ENCODE measurements at regions not wholly inside any gene's neighbourhood (a gene's known extent, or its start where the extent isn't known, plus 50 kb on each side); places are given as distances from the start of the nearest gene placed in this dataset.

DNA sequence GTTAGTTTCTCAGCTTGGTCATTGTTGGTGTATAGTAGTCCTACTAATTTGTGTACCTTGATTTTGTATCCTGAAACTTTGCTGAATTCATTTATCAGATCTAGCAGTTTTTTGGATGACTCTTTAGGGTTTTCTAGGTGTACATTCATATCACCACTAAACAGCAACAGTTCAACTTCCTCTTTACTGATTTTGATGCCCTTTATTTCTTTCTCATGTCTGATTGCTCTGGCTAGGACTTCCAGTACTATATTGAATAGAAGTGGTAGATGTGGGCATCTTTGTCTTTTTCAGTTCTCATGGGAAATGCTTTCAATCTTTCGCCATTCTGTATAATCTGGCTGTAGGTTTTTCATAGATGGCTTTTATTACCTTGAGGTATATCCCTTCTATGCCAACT is 61.3 kb upstream of the HEY2 start:
- Histone ChIP-seq H3K36me3 (ENCODE audit: control insufficient read depth, insufficient read depth, low read length) (no peaks in the 10 kb centered on the region), H3K79me2 (ENCODE audit: control insufficient read depth, insufficient read depth, low read length) (no peaks in the 10 kb centered on the region), H3K4me3 (no peak overlapping the region), H3K9me3 (replicated peaks; ENCODE audit: control insufficient read depth, insufficient read depth, low read depth, low read length) (no peaks in the 10 kb centered on the region), H3K9me1 (ENCODE audit: control insufficient read depth, insufficient read depth, low read length) (no peaks in the 10 kb centered on the region), H4K20me1 (replicated peaks; ENCODE audit: control insufficient read depth, insufficient read depth, low read length) (no peaks in the 10 kb centered on the region), H3K4me1 (replicated peaks in 1 of 2; ENCODE audit: control insufficient read depth in 2 of 2, insufficient read depth in 2 of 2, low read length in 2 of 2) (no peaks in the 10 kb centered on the region), H3K27ac (ENCODE audit: extremely low read depth, low read depth, low read length) (no peak overlapping the region), H3K27me3 (ENCODE audit: control insufficient read depth in 2 of 2, insufficient read depth in 2 of 2, low read length in 2 of 2) (no peaks in the 10 kb centered on the region), H3K4me2 (ENCODE audit: insufficient read depth, low read length) (no peak overlapping the region), H2AFZ (ENCODE audit: low read depth, low read length) (no peak overlapping the region), H3K9ac (ENCODE audit: insufficient read depth in 1 of 2, low read depth in 2 of 2, low read length in 2 of 2) (no peak overlapping the region)
- FAIRE-seq (no peak), DNase-seq (ENCODE audit: extremely low read depth in 1 of 4, low spot score in 3 of 4) (no peak), ATAC-seq (no peak)
- no TSS peak for BruUV-seq (replicated peaks)
- WGBS (ENCODE audit: insufficient coverage, low coverage, missing lambda C conversion rate): 0% methylated on average over 1 of the region's 1 CpG
- intact Hi-C loops (cut with micrococcal nuclease) (no loop called here), in situ Hi-C loops (cut with MboI) (no loop called here)
- CTCF ChIA-PET (ENCODE audit: low intra/inter-chr PET ratio): no interaction called here
- POLR2A ChIA-PET: no interaction called here
- TF ChIP-seq NFRKB (IDR thresholded peaks at IDR 0.05; ENCODE audit: low read depth): no peak
- TF ChIP-seq, protein P1, sequence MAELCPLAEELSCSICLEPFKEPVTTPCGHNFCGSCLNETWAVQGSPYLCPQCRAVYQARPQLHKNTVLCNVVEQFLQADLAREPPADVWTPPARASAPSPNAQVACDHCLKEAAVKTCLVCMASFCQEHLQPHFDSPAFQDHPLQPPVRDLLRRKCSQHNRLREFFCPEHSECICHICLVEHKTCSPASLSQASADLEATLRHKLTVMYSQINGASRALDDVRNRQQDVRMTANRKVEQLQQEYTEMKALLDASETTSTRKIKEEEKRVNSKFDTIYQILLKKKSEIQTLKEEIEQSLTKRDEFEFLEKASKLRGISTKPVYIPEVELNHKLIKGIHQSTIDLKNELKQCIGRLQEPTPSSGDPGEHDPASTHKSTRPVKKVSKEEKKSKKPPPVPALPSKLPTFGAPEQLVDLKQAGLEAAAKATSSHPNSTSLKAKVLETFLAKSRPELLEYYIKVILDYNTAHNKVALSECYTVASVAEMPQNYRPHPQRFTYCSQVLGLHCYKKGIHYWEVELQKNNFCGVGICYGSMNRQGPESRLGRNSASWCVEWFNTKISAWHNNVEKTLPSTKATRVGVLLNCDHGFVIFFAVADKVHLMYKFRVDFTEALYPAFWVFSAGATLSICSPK (IDR thresholded peaks at IDR 0.05; ENCODE audit: borderline replicate concordance): no peak
- TF ChIP-seq RAD21 (CRISPR knock-in tag; conservative IDR thresholded peaks at IDR 0.05 in 1 of 2, IDR thresholded peaks at IDR 0.05 in 1 of 2): no peak
- TF ChIP-seq ZNF41 (CRISPR knock-in tag; conservative IDR thresholded peaks at IDR 0.05): no peak
- TF ChIP-seq, protein P2, sequence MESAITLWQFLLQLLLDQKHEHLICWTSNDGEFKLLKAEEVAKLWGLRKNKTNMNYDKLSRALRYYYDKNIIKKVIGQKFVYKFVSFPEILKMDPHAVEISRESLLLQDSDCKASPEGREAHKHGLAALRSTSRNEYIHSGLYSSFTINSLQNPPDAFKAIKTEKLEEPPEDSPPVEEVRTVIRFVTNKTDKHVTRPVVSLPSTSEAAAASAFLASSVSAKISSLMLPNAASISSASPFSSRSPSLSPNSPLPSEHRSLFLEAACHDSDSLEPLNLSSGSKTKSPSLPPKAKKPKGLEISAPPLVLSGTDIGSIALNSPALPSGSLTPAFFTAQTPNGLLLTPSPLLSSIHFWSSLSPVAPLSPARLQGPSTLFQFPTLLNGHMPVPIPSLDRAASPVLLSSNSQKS (CRISPR knock-in tag; IDR thresholded peaks at IDR 0.05): no peak
- no peak for TF ChIP-seq BHLHE40 (IDR thresholded peaks at IDR 0.05; ENCODE audit: low read length)
- no peak for TF ChIP-seq MAFK (IDR thresholded peaks at IDR 0.05; ENCODE audit: low read length)
- no peak for TF ChIP-seq HDAC8 (tag; IDR thresholded peaks at IDR 0.05)
- no peak for TF ChIP-seq ZNF551 (CRISPR knock-in tag; IDR thresholded peaks at IDR 0.05)
- no peak for TF ChIP-seq POU5F1 (IDR thresholded peaks at IDR 0.05; ENCODE audit: borderline replicate concordance, low read depth, low read length, partially characterized antibody)
- TF ChIP-seq, protein P3, sequence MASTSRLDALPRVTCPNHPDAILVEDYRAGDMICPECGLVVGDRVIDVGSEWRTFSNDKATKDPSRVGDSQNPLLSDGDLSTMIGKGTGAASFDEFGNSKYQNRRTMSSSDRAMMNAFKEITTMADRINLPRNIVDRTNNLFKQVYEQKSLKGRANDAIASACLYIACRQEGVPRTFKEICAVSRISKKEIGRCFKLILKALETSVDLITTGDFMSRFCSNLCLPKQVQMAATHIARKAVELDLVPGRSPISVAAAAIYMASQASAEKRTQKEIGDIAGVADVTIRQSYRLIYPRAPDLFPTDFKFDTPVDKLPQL (IDR thresholded peaks at IDR 0.05; ENCODE audit: extremely low read depth, insufficient read length): no peak
- TF ChIP-seq, protein P4, sequence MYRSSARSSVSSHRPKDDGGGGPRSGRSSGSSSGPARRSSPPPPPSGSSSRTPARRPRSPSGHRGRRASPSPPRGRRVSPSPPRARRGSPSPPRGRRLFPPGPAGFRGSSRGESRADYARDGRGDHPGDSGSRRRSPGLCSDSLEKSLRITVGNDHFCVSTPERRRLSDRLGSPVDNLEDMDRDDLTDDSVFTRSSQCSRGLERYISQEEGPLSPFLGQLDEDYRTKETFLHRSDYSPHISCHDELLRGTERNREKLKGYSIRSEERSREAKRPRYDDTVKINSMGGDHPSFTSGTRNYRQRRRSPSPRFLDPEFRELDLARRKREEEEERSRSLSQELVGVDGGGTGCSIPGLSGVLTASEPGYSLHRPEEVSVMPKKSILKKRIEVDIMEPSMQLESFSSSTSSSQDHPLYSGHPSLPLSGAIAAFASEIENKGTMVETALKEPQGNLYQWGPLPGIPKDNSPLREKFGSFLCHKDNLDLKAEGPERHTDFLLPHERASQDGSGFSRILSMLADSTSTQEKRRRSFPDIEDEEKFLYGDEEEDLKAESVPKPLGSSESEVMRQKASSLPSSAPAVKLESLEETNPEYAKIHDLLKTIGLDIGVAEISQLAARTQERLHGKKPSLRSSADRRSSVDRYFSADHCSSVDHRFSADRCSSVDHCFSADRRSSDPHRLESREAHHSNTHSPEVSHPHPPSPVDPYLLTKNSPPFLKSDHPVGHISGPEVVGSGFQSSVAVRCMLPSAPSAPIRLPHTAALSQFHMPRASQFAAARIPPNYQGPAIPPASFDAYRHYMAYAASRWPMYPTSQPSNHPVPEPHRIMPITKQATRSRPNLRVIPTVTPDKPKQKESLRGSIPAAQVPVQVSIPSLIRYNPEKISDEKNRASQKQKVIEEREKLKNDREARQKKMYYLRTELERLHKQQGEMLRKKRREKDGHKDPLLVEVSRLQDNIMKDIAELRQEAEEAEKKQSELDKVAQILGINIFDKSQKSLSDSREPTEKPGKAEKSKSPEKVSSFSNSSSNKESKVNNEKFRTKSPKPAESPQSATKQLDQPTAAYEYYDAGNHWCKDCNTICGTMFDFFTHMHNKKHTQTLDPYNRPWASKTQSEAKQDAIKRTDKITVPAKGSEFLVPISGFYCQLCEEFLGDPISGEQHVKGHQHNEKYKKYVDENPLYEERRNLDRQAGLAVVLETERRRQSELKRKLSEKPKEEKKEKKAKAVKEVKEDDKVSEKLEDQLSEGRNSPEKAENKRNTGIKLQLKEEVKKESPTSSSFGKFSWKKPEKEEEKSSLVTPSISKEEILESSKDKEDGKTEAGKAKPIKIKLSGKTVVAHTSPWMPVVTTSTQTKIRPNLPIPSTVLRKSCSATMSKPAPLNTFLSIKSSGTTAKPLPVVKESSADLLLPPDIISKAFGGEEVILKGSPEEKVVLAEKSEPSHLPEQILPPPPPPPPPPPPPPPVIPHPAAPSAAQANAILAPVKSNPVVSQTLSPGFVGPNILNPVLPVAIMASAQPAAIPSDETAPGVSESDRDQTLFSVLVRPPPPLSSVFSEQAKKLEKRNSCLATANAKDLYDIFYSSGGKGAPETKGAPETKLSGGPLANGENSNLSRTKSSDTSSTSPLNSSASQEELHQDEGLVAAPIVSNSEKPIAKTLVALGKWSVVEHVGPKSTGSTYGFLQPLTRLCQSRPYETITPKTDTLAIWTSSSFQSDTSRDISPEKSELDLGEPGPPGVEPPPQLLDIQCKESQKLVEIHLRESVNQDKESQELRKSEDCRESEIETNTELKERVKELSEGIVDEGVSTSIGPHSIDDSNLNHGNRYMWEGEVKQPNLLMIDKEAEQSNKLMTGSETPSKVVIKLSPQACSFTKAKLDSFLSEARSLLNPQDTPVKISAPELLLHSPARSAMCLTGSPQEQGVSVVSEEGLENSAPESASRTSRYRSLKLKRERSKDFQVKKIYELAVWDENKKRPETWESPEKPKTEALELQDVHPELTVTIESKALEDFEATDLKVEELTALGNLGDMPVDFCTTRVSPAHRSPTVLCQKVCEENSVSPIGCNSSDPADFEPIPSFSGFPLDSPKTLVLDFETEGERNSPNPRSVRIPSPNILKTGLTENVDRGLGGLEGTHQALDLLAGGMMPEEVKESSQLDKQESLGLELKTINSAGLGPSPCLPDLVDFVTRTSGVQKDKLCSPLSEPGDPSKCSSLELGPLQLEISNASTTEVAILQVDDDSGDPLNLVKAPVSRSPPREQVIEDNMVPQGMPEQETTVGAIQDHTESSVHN (IDR thresholded peaks at IDR 0.05; ENCODE audit: borderline replicate concordance in 1 of 2, low read depth in 1 of 2): no peak
